GM18870 (cell line): ENCODE measurements at regions not wholly inside any gene's neighbourhood (a gene's known extent, or its start where the extent isn't known, plus 50 kb on each side); places are given as distances from the start of the nearest gene placed in this dataset.

ENCODE experiments used
- ATAC-seq: cut with Tn5 transposase; IDR thresholded peaks from one replicate; pipeline ENCODE4 v1.9.1; 2021; ENCODE audit warnings: moderate library complexity; ENCODE audit not compliant: unreplicated experiment

GRCh38 chr21:35361988-35362387, 312.9 kb upstream of the RUNX1 start:
- ATAC-seq: no peak

GRCh38 chr21:35360870-35361570, 311.9 kb upstream of the RUNX1 start:
- no peak for ATAC-seq

GRCh38 chr21:35359076-35359475, 310.0 kb upstream of the RUNX1 start:
- no peak for ATAC-seq

DNA sequence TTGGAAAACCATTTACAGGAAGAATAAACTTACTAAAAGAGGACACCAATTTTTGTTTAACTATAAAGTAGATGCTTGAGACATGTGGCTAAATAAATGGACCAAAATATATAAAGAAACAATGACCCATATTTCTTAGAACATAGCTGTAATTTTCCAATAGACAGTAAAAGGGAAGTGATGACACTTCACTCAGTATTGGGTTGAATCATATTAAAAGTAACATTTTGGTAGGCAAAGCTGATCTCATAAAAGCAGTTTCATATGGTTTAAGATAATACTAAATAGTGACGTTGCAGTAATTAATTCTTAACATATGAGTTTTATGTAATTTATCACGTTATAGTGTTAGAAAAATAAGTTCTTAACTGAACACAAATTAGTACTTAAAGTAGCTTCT, 308.9 kb upstream of the RUNX1 start:
- ATAC-seq: no peak

GRCh38 chr21:35357041-35357780, 308.1 kb upstream of the RUNX1 start:
- no peak for ATAC-seq

GRCh38 chr21:35354078-35354477, 305.0 kb upstream of the RUNX1 start:
- ATAC-seq: no peak

GRCh38 chr21:35352793-35353192, 303.7 kb upstream of the RUNX1 start:
- no peak for ATAC-seq

GRCh38 chr21:35352066-35352770, 303.1 kb upstream of the RUNX1 start:
- ATAC-seq: no peak

- ATAC-seq: no peak
Measured at GRCh38 chr21:35351434-35351833, 302.3 kb upstream of the RUNX1 start.

GRCh38 chr21:35350965-35351364, 301.9 kb upstream of the RUNX1 start:
- no peak for ATAC-seq

GRCh38 chr21:35349376-35350080, 300.4 kb upstream of the RUNX1 start:
- ATAC-seq: no peak

DNA sequence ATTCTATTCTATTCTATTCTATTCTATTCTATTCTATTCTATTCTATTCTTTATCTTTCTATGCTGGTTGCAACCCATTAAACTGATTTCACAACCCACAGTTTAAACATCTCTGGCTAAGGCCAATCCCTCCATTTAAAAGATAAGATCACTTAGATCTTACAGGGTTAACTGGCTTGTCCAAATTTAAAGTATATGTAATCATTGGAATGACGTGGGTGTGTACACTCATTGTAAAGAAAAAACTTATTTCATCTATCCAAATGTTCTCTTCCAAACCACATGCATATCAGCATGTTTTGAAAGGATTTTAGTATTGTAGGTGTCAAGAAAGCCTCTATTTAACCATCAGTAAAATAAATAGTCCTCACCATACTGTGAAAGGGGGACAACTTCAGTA, 299.6 kb upstream of the RUNX1 start:
- no peak for ATAC-seq

- ATAC-seq: no peak
Measured at GRCh38 chr21:35346697-35347096, 297.6 kb upstream of the RUNX1 start.

DNA sequence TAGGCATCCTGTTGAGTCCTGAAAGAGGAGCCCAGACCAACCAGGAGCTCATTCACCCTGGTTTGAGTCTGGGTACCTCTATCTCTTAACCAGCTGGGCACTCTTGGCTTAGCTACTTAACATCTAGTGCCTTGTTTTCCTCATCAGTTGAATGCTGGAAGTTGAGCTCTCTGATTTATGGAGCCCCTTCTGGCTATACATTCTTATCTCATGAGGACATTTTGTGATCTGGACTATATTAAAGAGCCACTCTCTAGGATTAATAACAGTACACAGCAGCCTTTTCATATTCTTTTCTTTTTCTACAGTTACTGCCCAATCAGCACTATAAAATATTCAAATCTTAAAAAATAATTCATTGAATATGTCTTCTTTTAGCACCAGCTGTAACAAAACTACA, 296.9 kb upstream of the RUNX1 start:
- no peak for ATAC-seq

GRCh38 chr21:35344582-35344981, 295.5 kb upstream of the RUNX1 start:
- ATAC-seq: no peak

DNA sequence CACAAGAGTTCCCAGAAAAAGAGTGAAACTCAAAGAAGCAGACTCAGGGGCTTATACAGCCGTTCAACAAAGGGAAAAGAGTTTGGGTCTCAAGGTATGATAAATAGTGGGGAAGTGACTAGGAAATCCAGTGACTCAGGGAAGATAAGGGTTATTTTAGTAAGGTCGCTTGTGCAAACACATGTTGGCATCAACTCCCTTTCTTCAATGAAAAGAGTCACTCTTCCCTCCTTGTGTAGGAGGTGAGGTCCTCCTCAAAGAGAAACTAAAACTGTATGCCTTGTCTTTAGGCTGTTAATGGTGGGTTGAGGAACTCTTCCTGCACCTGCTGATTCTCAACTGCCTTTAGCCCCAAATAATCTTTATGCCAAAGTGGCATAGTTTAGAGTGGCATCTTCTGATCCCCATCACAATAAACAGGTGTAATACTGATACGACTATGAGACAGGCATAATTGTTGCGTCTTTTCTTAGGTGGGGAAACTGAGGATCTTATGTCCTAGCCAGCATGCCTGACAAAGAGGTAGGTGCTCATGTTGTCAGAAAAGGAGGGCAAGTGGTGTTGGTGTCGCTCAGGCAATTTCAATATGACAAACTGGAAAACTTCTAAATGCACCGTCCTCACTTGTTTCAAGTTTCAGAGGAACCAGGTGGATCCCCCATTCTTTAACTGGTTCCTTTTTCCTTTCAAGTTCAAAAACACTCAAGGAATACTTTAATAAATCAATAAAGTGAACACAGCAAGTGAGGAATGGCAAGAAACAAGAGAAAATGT, 294.1 kb upstream of the RUNX1 start:
- ATAC-seq: no peak

DNA sequence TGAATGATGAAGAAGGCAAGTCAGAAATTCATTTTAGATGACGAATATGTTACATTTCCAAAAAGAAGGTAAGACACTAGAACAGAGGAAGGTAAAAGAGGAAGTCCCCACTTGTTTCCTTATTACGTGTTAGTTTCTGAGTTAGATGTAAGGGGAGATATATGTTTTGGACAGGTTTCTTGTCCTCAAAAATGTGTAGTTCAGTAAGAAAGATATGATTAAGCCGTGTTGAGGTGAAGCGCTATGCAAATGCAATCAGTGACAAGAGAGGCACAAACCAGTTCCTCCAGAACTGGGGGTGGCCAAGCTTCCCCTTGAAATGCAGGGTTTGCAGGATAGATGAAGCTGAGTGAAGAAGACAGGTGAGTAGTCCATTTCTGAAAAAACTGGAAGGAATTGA, 293.3 kb upstream of the RUNX1 start:
- peak; percentile 64 for ATAC-seq

DNA sequence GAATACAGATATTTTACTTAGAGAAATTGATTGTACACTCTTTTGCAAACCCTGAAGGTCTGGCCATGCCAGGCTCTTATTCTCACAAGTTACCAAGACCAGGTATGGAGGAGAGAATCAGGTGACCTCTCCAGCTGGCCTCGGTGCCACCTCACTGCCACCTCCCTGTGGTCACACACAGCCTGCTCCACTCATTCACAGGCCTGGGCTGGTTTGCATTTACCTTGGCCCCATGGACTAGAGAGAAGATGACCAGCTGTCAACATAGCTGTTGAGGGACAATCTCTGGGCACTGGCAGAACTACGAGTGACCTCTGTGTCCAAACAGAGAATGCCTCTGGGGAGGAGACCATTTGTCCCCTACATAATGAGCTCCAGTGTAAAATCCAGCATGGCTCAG, 291.2 kb upstream of the RUNX1 start:
- ATAC-seq: no peak

- no peak for ATAC-seq
Measured at GRCh38 chr21:35338881-35339632, 290.0 kb upstream of the RUNX1 start.

GRCh38 chr21:35338281-35338680, 289.2 kb upstream of the RUNX1 start:
- no peak for ATAC-seq
